ENCODE measurements at regions not wholly inside any gene's neighbourhood (a gene's known extent, or its start where the extent isn't known, plus 50 kb on each side); places are given as distances from the start of the nearest gene placed in this dataset.

DNA sequence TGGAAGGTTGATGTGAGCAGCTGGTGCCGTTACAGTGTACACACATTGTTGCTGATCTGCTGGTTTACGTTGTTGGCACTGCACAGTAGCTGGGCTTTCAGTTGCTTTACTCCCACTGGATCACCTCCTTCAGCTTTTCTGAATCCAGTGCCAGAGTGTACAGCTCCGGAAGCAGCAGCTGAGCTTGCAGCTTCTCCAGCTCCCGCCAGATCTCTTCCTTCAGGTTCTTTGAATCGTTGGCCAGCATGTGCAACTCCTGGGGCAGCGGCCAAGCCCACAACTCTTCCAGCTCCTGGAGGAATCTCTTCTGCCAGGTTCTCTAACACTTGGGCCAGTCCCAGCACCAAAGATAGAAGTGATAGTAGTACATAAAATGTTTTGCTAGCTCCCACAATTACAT lies 149.7 kb upstream of the RRP15 start:
- TF ChIP-seq EZH2phosphoT487 (IDR thresholded peaks at IDR 0.05; ENCODE audit: low read length): no peak
- TF ChIP-seq, protein P1, sequence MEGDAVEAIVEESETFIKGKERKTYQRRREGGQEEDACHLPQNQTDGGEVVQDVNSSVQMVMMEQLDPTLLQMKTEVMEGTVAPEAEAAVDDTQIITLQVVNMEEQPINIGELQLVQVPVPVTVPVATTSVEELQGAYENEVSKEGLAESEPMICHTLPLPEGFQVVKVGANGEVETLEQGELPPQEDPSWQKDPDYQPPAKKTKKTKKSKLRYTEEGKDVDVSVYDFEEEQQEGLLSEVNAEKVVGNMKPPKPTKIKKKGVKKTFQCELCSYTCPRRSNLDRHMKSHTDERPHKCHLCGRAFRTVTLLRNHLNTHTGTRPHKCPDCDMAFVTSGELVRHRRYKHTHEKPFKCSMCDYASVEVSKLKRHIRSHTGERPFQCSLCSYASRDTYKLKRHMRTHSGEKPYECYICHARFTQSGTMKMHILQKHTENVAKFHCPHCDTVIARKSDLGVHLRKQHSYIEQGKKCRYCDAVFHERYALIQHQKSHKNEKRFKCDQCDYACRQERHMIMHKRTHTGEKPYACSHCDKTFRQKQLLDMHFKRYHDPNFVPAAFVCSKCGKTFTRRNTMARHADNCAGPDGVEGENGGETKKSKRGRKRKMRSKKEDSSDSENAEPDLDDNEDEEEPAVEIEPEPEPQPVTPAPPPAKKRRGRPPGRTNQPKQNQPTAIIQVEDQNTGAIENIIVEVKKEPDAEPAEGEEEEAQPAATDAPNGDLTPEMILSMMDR (IDR thresholded peaks at IDR 0.05; ENCODE audit: low read length): no peak

All from MM.1S (cell line).